Activated CD8-positive, alpha-beta memory T cell treated with anti-CD3 and anti-CD28 coated beads for 36 hours (primary cell): ENCODE measurements at regions not wholly inside any gene's neighbourhood (a gene's known extent, or its start where the extent isn't known, plus 50 kb on each side); places are given as distances from the start of the nearest gene placed in this dataset.
"Not testable (repeated sequence)": the region's sequence is repeated elsewhere in the genome, so short reads cannot be mapped to it uniquely, and the experiment has no call there.

Experiments used
- CTCF ChIA-PET: fragments of 350-600 bp; sonication (Branson Sonifier 250); formaldehyde crosslinking; loops from one replicate; lab custom pipeline; 2021; ENCODE audit warnings: antibody characterized with exemption; lab: Charles Lee
- POLR2A ChIA-PET: fragments of 350-600 bp; sonication (Branson Sonifier 250); formaldehyde crosslinking; loops from one replicate; lab custom pipeline; 2021; ENCODE audit warnings: antibody characterized with exemption; lab: Charles Lee

DNA sequence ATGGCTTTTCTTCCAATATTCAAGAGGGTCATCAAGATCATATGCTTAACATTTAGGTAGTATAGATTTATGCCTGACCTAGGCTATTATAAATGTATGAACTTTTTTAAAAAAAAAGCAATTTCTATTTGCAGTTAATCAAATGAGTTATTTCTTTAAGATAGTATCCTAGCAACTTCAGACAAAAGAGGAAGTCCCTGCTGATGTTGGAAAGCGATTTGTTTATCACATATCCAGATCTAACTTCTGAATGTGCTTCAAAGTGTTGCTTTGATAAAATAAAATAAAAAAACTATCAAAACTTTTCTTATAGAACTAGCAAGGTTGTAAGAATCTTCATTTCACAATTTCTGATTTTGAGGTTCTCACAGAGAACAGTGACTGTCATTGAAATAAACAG lies 401.9 kb upstream of the PHF14 start:
- ChIA-PET POLR2A (no interaction called here), CTCF (no interaction called here)

DNA sequence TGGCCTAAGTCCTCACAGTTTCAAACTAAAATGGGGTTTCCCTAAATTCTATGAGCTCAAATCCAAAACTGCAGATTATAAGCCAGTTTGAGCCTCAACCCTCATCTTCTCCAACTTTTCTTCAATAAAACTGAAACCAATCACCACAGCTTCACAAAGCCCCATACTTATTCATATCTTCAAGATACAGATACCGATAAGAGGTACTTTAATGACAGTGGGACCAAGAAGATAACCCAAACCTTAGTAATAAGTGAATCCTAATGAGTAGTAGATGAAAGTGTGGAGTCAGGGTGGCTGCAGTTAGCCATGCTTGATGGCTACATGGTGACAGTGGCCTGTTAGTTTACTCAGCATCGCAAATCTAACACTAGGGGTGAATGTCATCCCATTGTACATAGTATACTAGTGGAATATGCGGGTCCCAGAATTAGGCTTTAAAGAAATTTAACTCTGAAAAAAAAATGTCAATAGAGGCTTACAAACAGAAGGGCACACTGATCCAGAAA lies 395.8 kb upstream of the PHF14 start:
- CTCF ChIA-PET = no interaction called here
- POLR2A ChIA-PET = no interaction called here

DNA sequence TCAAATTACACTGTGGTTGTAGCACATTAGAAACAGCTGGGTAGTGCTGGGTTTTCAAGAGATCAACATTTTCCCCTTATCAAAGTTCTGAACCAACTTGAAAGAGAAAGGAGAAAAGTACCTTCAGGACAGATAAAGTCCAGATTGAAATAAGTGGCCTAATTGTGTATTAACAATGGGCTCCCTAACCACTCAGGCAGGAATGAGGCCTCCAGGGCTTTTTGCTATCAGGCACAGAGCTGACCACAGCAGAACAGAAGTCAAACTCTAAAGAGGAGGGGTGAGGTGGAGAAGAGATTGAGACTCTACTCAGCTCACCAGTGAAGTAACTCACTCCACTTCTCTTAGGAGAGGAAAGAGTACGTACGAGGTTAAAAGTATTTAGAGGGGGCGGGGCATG lies 394.1 kb upstream of the PHF14 start:
- CTCF ChIA-PET = no interaction called here
- POLR2A ChIA-PET = no interaction called here

DNA sequence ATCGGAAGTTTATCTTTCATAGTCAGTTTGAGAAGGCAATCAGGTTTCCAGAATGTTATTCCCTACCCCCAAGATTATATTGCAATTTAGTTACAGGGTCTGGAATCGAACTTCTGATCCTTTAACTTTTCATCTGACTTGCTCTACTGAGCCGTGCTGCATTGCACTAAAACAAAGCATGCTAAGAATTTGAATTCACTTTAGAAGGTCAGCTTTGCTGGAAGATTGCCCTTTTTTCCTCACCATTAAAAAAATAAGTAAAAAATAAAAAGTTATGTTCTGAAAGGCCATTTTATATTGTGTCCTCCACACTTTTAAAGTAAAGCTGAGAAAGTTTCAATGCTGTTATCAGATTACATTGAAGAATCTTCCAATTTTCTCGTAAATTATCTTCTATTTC lies 388.8 kb upstream of the PHF14 start:
- POLR2A ChIA-PET = no interaction called here
- CTCF ChIA-PET = no interaction called here

DNA sequence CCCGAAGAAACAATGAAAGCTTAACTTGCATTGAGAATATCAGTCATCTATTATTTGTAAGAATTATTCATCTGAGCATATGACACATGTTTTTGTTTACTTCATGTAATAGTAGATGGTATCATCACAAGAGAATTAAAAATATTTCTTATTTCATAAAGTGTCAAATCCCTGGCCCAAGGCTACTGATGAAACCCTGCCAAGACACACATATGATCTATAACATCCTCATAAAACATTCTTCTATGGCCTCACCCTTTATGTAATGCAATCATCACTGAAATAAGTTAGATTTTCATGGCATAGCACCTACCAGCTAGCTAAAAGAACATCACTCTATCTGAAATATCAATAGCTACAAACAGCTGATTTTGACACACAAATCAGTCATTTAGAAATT lies 385.6 kb upstream of the PHF14 start:
- POLR2A ChIA-PET = no interaction called here
- CTCF ChIA-PET = no interaction called here

GRCh38 chr7:10592604-10593003 lies 381.1 kb upstream of the PHF14 start:
- POLR2A ChIA-PET = no interaction called here
- CTCF ChIA-PET = no interaction called here

- POLR2A ChIA-PET = no interaction called here
- CTCF ChIA-PET = no interaction called here
Measured at GRCh38 chr7:10593080-10593479, 380.6 kb upstream of the PHF14 start.

DNA sequence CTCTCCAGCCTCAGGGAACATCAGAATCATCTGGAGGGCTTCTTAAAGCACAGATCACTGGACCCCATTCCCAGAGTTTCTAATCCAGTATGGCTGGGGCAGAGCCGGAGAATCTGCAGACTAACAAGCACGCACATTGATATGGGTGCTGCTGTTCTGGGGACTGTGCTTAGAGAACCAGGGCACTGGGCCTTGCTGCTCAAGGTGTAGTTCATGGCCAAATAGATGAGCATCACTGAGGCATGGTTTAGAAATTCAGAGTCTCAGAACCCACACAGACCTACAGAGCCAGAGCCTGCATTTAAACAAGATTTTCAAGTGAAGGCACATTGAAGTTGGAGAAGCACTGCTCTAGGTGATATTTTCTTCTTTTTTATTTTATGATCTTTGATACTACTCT lies 376.8 kb upstream of the PHF14 start:
- ChIA-PET POLR2A (no interaction called here), CTCF (no interaction called here)

- POLR2A ChIA-PET = no interaction called here
Measured at GRCh38 chr7:10604128-10604527, 369.5 kb upstream of the PHF14 start.

GRCh38 chr7:10612950-10613349 lies 360.7 kb upstream of the PHF14 start:
- ChIA-PET CTCF (no interaction called here), POLR2A (no interaction called here)

More at GRCh38 chr7:10604128-10604527, 369.5 kb upstream of the PHF14 start:
- CTCF ChIA-PET = no interaction called here

DNA sequence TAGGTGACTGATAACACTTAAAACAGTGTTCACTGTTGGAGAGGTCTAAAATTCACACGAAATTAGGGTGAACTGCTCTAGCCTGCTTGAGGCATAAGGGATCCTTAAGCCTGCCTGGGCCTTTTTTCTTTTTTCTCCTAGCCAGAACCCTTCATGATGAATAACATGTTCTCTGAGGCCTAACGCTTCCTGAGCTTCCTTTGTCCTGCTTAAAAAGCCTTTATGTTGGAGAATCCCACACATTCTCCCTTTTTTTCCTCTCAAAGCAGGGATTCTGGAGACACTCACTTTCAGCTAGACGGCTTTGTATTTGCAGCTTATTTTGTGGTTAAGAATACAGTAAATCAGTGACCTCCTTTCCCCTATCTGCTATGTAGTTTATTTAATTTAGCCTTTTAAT lies 354.7 kb upstream of the PHF14 start:
- ChIA-PET POLR2A (no interaction called here), CTCF (no interaction called here)

DNA sequence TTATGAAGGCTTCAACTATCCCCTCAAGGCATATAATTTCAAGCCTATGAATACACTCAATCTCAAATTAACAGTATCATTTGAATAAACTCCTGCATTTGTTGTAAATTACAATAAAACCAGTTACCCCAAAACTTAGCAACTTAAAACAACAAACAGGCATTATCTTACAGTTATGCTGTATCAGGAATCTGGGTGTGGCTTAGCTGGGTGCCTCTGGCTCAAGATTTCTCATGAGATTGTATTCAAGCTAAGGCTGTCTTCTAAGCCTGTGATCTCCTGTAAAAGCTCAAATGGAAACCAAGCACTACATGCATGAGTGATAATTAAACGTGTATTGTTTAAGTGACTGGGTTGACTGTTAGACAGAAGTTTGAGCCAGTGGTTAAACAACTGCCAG lies 341.0 kb upstream of the PHF14 start:
- ChIA-PET CTCF (no interaction called here), POLR2A (no interaction called here)

DNA sequence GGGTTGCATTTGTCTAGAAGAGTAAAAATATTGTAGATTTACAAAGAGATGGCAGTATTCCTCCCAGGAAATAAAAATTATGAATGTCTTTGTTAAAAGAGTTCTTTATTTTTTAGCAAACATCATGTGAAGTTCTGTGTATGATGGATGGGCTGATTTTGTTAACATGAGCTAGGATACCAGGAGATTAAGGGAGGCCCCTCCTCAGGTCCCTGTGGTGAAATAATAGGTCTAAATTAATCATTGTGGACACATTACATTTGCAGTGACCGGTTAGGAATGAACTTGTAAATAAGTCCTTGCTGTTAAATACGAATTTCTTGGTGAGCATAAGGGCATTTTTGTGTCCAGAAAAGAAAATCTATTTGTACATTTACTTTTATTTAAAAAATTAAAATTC lies 339.4 kb upstream of the PHF14 start:
- CTCF ChIA-PET = no interaction called here
- POLR2A ChIA-PET = no interaction called here

DNA sequence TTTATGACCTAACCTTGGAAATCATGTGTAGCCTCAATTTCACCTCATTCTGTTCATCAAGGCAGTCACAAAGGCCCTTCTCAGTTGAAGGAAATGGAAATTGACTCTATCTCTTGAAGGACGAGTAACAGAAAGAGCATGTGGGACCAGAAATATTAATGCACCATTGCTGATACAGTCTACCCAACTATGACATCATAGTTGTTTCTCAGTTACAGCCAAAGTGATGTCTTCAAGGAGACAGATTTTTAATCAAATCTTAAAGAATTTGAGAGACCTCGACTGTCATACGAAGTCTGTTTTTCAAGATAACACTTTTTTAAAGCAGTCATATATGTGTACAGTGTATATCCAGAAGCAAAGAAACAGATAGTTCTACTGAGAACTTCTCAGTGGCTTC lies 335.7 kb upstream of the PHF14 start:
- CTCF ChIA-PET = no interaction called here
- POLR2A ChIA-PET = no interaction called here

GRCh38 chr7:10643545-10643944 lies 330.1 kb upstream of the PHF14 start:
- CTCF ChIA-PET = no interaction called here
- POLR2A ChIA-PET = no interaction called here

GRCh38 chr7:10644849-10645248 lies 328.8 kb upstream of the PHF14 start:
- CTCF ChIA-PET = no interaction called here
- POLR2A ChIA-PET = no interaction called here

DNA sequence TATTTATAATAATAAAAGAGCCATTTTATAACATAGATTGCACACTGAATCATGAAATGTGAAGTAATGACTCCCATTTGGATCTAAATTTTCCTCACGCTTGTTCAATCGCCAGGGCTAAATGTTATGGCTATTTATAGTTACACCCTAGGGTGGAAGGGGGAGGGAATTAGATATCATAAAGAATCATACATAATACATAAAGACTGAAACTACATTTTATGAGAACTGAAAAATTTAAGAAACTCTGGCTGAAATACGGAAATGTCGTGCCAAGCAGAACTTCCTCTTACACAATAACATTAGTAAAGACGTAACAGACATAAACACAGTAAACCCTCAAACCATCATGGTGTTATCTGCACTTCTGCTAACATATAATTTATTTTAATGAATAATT lies 327.5 kb upstream of the PHF14 start:
- CTCF ChIA-PET = no interaction called here
- POLR2A ChIA-PET = no interaction called here

DNA sequence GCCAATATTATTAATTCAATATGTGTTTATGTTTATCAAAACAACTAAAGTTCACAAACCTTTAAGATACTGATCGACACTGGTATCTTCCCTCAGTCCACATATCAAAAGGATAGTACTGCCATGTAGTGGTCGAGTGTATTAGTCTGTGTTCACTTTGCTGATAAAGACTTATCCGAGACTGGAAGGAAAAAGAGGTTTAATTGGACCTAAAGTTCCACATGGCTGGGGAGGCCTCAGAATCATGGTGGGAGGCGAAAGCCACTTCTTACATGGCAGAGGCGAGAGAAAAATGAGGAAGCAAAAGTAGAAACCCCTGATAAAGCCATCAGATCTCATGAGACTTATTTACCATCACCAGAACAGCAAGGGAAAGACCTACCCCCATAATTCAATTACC lies 325.4 kb upstream of the PHF14 start:
- POLR2A ChIA-PET = no interaction called here
- CTCF ChIA-PET = no interaction called here

DNA sequence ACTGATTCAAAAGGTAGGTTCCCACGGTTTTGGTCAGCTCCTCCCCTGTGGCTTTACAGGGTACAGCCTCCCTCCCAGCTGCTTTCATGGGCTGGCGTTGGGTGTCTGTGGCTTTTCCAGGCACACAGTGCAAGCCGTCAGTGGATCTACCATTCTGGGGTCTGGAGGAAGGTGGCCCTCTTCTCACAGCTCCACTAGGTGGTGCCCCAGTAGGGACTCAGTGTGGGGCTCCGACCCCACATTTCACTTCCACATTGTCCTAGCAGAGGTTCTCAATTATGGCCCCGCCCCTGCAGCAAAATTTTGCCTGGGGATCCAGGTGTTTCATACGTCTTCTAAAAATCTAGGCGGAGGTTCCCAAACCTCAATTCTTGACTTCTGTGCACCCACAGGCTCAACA lies 324.6 kb upstream of the PHF14 start:
- POLR2A ChIA-PET, CTCF ChIA-PET: not testable (repeated sequence)

- POLR2A ChIA-PET = no interaction called here
- CTCF ChIA-PET = no interaction called here
Measured at GRCh38 chr7:10655031-10655430, 318.6 kb upstream of the PHF14 start.

DNA sequence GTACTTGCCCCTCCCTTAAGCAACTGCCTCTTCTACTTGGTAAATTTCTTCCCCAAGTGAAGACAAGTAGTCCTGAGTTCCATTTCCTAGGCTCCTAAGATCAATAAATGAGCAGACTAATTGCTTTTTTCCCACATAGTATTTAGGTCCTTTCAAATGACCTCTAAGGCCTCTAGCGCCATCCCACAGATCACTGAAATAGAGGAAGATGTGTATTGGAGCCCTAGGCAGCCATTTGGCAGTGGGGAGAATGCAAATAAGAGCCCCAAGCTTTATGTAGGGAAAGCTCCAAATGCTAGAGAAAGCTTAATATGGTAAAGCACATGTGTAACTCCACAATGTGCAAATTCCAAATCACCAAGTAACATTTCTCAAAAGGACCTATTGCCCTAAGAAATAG lies 316.5 kb upstream of the PHF14 start:
- ChIA-PET CTCF (no interaction called here), POLR2A (no interaction called here)

- CTCF ChIA-PET = no interaction called here
- POLR2A ChIA-PET = no interaction called here
Measured at GRCh38 chr7:10657837-10658236, 315.8 kb upstream of the PHF14 start.

- POLR2A ChIA-PET = no interaction called here
- CTCF ChIA-PET = no interaction called here
Measured at GRCh38 chr7:10662491-10662890, 311.2 kb upstream of the PHF14 start.
